ENCODE measurements at regions not wholly inside any gene's neighbourhood (a gene's known extent, or its start where the extent isn't known, plus 50 kb on each side); places are given as distances from the start of the nearest gene placed in this dataset.

DNA sequence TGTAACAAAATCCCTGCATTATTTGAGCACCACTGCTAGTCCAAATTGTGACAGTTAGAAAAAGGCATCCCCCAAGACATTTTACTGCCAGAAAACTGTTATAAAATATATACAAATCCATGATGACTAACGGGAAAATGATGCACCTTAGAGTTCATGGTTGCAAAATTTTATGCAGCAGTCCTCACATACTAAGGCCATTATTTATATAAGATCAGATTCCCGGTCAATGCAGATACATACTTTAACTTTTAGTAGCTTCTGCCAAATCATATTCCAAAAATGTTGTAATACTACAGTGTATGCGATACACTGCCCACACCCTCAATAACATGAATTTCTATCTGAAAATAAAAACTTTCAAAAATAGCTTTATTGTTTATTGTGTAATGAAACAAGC is 239.9 kb upstream of the ZNF32 start:
- DNase-seq = no peak

DNA sequence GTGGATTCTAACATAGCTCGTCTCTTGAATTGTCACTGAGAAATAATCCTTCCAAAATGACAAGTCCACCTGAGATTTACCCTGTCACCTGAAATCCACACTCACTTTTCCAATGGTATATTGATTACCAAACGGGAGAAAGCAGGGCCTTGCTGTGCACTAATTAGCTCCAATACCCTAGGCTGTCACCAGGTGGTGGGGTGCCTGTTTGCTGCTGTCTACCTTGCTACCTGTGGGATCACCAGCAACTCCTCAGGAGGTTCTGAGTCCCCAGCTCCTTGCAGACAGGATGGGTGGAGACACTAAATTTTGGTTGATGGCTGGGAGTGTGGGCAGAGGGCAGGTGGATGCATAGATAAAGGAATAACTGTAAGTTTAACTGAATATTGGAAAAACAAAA is 237.2 kb upstream of the ZNF32 start:
- DNase-seq = no peak

DNA sequence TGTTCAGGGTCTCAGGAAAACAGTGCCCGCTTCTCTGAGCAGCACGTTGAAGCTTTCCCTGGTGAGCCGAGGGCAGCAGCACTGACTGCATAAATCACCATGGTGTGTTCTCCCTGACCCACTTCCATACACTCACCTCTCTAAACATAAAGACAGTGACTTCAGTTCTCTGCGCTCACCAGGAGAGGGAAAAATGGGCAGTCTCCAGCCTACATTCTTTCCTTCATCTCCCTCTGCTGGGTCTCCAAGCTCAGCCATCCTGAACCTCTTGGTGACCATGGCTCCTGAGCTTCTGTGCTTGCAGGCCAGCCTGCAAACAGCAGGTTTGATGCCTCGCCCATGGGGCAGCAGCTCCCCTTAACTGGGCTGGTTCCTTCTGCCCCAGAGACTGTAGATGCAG is 236.6 kb upstream of the ZNF32 start:
- no peak for DNase-seq

DNA sequence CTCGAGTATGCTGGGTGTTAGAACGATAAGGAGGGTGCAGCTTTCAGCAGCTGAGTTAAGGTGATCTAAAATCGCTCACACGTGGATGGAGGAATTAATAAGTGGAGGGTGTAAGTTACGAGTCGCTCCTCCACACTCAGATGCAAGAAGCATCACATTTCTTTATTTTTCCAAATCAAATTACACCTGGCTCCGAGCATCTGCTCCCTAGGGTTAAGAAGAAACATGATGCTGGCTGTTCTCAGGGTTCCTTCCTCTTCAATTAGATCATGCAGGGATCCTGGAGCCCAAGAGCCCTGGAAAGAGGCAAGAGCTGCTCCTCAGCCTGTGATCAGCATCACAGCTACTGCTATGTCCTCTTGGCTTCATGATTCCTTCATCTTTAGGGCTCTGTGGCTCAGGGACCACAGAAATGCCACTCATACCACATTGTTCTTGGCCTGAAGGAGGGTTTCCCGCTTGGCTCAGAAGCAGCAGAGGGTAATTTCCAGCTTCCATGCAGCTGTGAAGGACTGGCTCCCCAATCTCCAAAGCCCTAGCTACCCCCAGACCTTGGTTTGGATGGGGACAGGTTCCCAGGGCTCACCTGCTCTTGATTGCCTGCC is 235.9 kb upstream of the ZNF32 start:
- DNase-seq = no peak

DNA sequence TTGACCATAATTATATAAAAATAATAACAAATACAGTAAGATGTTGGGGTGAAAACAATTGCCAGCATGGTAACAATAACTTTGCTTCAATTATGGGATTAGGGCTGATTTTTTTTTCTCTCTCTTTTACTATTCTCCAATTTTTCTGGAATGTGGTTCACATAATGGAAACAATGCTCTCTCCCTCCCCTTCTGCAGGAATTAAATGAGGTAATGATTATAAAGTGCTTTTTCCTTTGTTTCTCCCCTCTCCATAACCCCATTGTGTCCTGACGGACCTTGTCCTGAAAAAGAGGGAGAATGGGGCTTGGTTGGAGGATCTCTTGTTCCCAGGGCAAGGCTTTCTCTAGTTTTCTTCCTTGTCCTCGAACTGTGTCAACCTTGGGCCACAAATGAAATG is 234.0 kb upstream of the ZNF32 start:
- no peak for DNase-seq

DNA sequence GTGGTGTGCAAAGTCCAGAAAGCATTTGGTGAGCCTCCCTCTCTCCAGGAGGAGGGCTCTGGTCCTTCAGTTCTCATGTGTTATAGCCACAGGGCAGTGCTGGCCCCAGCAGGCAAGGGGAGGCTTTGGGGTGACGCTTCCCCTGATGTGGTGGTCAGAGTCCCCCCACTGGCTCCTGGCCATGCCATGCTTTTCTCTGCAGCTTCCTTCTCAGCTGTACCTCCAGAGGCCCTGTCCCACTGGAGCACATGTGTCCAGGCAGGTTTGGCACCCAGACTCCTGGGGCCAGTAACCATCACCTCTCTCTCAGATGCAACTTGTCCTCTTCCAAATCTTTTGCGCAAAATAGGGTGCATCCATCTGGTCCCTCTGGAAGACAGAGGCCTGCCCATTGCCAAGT is 233.0 kb upstream of the ZNF32 start:
- no peak for DNase-seq

DNA sequence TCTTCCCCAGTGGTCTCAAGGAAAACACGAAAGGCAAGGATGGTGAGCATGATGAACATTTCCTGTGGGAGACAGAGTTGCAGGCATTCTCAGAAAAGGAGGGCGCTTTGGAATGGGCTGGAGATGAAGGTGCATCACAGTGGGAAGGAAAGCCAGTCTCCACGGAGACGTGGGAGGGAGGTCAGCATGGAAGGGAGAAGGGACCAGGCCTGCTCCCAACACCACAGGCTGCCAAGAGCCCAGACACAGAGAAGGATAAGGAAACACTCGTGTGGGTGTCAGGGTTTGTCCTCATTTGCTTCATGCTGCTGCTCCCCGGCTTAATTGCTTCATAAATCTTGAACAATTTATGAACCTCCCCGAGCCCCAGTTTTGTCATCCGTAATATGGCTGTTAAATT is 231.5 kb upstream of the ZNF32 start:
- no peak for DNase-seq

DNA sequence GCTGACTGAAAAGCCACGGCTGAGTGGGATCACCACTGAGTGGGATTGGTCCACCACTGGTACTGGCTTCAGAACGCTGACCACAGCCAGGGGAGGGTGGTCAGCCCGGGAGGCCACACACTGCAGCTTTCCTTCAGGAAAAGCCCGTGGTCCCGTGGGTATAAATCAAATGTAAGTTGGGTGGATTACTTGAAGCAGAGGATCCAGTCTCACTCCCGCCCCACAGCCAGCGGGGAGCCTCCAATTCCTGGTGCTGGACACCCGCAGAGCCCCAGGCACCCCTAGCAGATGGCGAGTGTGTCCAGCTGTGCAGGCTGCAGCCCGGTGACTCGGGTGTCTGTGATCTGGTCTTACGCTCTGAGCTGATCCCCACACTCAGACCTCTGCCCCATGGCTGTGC is 231.1 kb upstream of the ZNF32 start:
- no peak for DNase-seq

DNA sequence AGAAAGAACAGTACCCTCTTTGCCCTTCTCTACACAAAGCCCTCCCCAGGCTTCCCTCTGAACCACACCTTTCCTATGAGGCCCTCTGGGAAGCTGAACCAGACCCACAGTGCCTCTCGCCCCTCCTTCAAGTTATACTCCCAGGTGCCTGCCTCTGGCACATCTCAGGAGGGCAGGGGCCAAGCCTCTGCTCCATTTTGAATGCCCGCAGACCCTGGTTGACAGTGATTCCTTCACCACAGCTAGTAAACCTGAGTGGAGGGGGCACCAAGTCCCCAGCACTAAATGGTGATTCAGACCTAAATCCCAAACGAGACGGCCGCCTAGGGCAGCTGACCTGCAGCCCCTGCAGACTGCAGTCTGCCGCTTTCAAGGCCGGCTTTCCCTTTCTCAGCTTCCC is 230.5 kb upstream of the ZNF32 start:
- no peak for DNase-seq

DNA sequence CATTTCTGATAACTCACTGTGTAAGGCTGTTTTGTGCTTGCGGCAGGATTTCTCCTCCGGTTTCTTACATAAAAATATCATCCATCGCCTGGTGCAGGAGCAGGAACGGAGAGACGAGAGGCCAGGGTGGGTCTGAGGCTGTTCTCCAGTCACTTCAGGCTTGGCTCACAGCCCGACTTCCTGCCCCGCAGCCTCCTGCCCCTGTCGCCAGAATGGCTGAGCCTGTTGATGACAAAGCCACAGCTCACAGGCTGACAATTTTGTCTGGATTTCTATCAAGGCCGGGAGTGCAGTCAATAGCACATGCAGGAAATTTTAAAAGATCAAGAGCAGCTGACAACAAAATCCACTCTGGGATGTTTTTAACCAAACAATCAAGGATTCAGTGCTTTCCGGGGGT is 229.7 kb upstream of the ZNF32 start:
- no peak for DNase-seq

DNA sequence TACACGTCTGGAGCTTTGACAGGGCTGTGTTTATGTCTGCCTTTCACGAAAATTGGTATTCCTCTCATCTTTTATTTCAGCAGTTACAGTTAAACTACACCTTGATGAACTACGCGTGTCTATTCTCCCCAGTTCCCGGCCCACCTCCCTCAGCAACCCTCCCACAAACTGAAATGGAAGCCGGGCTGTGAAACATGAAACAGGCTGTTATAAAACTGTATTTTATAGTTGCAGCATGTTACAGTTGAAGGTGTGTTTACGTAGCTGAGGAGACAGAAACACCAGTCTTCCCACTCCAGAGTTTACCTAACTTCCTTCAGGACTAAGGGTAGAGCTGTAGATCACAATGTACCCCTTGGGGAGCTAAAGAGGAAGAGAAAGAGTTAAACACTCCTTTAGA is 228.3 kb upstream of the ZNF32 start:
- DNase-seq = no peak

DNA sequence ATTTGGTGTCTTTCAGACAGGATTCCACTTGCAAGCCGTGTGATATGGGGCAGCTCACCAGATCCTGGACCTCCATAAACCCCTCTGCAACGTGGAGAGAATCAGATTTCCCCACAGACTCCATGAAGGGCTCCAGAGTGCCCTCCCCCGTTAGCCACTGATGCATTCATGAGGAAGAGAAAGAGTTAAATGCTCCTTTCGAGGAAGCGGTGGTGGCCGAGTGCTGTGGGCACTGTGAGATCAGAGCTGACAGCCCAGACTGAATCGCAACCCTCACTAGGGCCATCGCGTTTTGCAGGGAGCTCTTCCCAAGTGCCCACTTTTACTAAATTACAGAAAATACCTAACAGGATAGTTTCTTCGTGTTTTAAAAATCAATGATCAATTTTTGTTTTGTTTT is 226.3 kb upstream of the ZNF32 start:
- DNase-seq = no peak

DNA sequence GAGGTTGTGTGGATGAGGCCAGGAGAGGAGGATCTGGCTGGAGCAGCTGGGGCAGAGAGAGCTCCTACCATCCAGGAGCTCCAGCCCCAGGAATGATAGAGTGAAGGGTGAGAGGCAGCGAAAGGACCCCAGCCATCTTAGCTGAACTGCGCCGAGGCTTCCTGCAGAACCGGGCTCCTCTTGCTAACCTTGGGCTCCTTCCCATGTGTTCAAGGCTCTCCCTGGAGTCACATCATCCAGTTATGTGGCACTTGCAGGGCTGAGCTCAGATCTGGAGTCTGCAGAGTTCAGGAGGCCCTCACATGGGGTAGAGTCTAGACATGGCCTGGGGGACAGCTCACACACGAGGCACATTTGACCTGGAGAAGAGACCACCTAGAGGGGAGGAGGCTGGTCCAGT is 225.0 kb upstream of the ZNF32 start:
- DNase-seq = no peak

DNA sequence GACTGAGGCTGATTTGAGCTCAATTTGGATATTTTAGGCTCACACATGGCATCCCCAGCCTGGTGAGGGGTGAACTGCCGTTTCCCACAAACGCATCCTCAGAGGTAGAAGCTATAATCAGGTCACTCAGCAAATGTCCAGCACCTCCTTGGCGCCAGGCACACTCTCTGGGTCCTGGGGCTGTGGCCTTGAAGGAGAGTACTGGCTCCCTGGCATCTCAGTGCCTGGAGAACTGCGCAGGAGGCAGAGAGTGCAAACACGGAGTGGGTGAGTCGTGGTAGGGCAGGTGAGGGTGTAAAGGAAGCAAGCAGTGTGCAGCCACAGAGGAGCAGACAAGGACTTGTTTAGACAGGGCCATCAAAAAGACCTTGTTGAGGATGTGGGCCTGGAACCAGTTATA is 224.0 kb upstream of the ZNF32 start:
- DNase-seq = no peak

DNA sequence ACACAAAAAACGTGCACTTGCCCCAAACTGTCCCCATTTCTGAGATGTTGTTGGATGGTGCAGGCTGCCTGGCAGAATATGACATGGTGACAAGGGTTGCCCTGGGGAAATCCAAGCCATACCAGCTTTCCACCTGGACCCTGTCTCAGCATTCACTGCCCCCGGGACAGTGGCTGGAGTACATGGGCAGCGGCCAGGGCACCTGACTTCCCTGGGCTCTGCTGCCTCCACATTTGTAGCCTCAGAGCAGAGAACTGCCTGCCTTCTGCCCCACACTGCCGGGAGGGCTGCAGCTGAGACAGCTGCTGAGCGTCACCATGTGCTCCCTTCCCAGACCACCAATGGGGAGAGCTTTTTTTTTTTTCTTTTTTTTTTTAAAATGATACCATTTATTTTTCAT is 222.9 kb upstream of the ZNF32 start:
- no peak for DNase-seq

DNA sequence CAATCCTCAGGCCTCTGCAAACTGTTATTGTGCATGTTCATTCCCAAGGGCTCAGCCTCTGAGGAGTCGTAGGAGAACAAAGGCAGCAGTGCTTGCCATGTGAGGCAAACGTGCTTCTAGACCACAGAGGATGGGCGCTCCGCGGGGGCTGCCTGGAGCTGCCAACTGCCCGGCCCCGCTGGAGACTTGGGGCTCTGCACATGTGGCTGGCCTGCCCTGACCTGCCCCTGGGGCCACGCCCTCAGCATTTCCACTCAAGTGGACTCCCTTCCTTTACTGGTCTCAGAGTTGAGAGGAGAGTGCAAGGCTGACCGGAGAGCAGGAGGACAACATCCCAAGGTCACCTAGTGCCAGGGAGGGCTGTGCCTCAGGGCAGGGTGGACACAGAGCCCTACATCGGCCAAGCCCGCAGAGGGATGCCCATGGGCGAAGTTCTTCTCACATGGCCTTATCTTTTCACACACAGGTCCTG is 222.3 kb upstream of the ZNF32 start:
- no peak for DNase-seq

DNA sequence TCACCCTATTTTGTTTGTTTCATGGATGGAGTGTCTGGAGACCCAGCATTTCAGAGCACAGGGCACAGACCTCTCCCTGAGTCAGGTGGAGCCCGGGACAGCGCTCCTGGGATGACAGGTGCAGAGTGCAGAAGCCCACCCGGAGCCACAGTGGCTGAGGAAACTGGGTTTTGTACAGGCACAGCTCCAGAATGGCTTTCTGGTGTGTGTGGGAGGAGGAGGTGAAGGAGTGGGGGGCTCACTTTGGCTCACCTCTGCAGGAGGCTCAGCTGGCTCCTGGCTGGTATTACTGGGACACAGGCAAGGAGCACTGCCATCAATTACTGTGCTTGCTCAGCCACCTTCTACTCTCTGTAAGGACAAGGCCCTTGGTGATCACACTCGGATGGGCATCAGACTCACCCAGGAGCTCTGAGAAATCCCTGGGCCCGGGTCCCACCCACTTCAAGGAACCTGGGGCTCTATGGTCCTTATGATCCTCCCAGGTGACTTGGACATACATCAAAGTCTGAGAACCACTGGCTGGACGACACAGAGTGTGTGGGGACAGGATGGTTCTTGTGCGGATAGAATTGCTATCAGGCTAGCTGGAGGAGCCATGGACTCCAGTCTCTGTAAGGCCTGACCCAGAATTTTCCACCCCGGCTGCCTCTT is 221.1 kb upstream of the ZNF32 start:
- no peak for DNase-seq

DNA sequence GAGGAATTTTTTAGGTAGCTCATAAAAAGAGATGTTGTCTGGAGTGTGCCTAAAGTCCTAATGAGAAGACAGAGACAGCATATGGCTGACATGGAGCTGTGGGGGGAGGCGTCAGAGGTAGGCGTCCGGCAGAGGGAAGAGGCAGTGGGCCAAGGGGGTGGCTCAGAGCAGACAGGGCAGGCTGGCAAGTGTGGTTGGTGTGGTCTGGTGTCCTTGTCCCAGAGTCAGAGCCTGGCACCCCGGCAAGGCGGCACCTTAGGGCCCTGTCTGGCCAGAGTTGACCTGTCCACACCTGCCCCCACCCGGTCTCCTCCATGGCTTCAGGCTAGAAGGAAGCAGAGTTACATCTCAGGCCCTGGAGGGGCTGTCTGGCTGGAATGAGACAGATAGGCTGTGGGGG is 220.3 kb upstream of the ZNF32 start:
- DNase-seq = no peak

DNA sequence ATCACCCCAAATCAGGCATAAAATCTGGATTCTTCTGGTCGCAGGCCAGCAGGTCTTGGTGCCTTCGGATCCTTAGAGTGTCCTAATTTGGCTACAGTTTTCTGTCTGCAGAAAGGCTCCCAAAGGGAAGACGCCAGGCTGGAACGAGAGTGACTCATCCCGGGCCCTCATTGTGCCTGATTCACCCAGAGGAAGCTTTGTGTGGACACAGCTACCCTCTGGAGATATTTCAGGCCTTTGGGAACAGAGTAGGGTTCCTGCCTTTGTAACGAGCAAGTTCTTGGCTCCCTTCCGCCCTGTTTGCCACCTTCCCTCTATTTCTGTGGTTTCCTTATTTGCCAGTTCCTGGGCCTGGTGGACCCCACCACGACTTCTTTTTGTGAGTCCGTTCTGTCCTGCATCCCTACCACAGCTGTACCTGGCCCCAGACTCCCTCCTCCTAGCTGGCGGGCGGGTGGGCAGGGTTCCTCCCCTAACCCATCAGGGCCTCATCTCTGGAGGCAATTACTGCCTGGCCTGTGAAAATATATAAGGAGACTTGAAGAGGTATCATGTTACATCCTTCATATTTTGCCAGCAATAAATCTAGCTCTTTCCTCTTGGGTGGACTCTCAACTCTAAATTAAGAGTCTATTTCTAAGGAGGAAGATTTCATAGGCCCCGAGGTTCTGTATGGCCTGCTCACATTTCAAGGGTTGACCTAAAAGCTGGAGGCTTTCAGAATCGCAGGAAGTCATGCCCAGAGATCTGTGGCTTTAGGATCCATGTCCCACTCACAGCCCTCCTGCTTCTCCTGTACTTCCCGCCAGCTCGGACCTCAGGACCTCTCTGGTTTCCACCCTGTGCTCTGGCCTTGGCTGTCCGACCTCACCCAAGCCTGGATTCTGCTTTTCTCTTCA is 219.2 kb upstream of the ZNF32 start:
- no peak for DNase-seq

DNA sequence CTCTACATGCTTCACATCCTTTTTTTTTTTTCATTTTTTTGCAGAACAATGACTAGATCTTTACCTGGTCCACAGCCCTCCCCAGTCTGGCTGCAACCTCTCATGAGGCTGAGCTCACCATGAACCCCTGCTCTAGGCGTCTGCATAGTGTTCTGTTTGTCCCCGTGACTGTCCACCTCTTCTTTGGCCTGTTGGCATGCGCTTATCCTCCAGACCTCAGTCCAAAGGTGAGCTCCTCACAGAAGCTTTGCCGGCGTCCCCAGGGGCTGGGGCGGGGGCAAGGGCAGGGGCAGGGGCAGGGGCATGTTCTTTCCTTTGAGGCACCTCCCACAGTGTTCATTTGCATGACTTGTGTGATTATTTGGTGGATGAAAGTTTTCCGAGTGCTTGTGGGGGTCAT is 218.4 kb upstream of the ZNF32 start:
- no peak for DNase-seq

DNA sequence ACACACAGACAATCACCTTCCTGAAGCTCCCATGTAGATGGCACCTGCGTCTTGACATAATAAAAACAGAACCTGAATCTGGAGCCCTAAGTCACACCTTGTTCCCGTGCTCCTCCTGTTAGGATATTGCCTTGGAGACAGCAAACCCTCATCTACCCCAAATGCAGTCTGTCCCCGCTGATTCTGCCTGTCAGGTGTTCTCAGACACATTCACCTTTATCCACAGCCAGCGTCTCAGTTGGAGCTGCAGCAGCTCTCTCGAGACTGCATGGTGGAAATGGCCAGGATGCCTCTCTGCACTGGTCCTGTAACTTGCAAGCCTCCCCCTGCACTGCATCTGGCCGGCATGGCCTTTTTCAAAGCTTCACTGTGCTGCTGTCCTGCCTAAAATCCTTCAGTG is 218.0 kb upstream of the ZNF32 start:
- no peak for DNase-seq

DNA sequence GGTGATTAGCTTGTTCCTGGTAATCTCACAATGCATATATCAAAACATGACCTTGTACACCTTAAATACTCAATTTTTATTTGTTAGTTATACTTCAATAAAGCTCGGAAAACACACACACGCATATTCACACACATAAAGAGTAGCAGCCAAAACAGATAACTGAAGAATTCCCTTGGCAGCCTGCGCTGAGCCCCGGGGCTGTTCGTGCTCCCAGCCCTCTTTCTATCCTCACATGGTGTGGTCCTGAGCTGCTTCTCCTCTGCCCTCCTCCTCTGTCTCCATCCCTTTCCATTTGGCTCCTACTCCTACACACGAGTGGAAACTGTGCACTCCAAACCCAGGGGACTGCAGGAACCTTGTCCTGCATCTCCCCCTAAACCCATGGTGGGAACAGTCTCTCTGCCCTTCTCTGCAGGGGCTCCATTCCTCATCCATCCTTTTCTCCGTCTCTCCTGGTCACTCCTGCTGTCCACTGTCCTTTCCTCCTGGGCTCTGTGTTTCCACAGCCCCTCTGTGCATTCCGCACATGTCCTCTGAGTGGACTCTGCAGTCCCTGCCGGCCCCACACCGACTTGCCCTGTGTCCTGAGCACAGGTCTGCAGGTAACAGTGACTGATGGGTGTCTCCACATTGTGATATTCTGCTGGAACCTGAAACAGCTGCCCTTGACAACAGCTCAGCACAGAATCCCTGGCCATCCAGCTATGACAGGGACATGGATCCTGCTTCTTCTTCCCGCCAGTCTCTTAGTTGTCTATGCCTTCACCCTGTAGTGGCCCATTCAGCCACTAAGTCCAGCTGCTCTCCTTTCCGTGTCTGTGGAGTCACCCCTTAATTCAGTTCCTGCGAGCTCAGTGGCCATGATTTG is 216.8 kb upstream of the ZNF32 start:
- no peak for DNase-seq

DNA sequence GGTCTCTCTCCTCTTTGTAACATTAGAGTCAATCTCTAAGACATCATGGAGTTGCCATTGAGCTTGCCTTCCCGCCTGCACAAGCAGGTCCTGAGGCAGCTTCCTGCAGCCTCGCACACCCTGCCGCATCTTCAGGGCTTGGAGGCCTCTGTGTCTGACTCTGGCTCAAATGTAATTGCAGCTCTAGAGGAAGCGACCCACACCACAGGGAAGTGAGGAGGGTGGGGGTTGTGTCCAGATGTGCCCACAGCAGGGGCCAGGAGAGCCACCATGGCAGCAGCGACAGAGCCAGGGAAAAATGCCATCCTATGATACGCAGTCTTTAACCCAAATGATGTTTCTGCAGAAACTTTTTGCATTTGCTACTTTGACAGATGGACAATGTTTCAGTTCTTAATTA is 216.0 kb upstream of the ZNF32 start:
- no peak for DNase-seq

All from hindlimb muscle (tissue), 1 donor.